Tibial artery (tissue), 4 donors: ENCODE measurements at regions not wholly inside any gene's neighbourhood (a gene's known extent, or its start where the extent isn't known, plus 50 kb on each side); places are given as distances from the start of the nearest gene placed in this dataset.
"Not testable (repeated sequence)": the region's sequence is repeated elsewhere in the genome, so short reads cannot be mapped to it uniquely, and the experiment has no call there.

Source experiments
- DNase-seq, 2 donors: peaks; one replicate each; pipeline ENCODE4 v3.0.0-alpha.2; 2019
- H3K27ac ChIP-seq, 2 donors: fragments of 200-600 bp; sonication (generic) in 1 of 2; 1 replicate in 1 of 2; 2 replicates in 1 of 2; pipeline ENCODE4 v1.5.1; 2018 to 2019; ENCODE audit warnings: mild to moderate bottlenecking in 1 of 2
- H3K27me3 ChIP-seq, 2 donors: fragments of 200-600 bp; sonication (generic) in 1 of 2; one replicate each; pipeline versions ENCODE4 v1.5.1 to v1.6.0; 2016 to 2019
- H3K36me3 ChIP-seq, 3 donors: fragments of 200-600 bp; sonication (generic) in 2 of 3; one replicate each; pipeline ENCODE4 v1.5.1; 2016 to 2019; ENCODE audit warnings: mild to moderate bottlenecking in 2 of 3
- H3K4me1 ChIP-seq, 4 donors: fragments of 200-600 bp; sonication (generic) in 2 of 4; 1 replicate in 3 of 4; 2 replicates in 1 of 4; pipeline ENCODE4 v1.5.1; 2016 to 2019
- H3K4me3 ChIP-seq, 2 donors: fragments of 200-600 bp; sonication (generic) in 1 of 2; 1 replicate in 1 of 2; 2 replicates in 1 of 2; pipeline ENCODE4 v1.5.1; 2018 to 2019; ENCODE audit warnings: mild to moderate bottlenecking in 2 of 2
- H3K9me3 ChIP-seq, 3 donors: fragments of 200-600 bp; sonication (generic) in 1 of 3; one replicate each; pipeline ENCODE4 v1.5.1; 2016 to 2019
- intact Hi-C: fragments of 100-400 bp; cut with DNase I; formaldehyde crosslinking; loops from one replicate; pipeline ENCODE4 v1.15.0; 2023; ENCODE audit warnings: low total_unique reads
- TF ChIP-seq, protein P1 (sequence below), 2 experiments: fragments of 200-600 bp in 1 of 2; fragments of 450-650 bp in 1 of 2; IDR thresholded peaks; one replicate each; pipeline ENCODE4 v1.5.1; 2017 to 2019; ENCODE audit warnings: antibody characterized with exemption in 2 of 2, mild to moderate bottlenecking in 1 of 2, moderate library complexity in 1 of 2

DNA sequence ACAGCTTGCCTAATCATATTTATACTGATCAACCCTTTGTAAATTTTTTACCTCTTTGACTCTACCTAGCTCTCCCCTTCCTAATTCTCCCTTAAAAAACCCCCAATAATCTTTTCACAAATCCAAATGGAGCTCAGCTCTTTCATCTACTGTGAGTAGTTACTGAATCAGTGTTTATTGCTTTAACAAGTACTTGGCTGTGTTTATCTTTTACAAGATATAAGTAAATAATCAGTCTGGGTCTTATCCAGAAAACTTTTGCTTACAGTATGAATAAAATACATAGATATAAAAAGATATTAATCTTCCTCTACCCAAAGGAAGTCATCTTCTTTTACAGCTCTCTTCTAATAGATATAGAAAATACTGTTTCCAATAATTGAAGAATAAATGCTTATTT, 366.4 kb downstream of the RAP2B start:
- TF ChIP-seq, protein P1, sequence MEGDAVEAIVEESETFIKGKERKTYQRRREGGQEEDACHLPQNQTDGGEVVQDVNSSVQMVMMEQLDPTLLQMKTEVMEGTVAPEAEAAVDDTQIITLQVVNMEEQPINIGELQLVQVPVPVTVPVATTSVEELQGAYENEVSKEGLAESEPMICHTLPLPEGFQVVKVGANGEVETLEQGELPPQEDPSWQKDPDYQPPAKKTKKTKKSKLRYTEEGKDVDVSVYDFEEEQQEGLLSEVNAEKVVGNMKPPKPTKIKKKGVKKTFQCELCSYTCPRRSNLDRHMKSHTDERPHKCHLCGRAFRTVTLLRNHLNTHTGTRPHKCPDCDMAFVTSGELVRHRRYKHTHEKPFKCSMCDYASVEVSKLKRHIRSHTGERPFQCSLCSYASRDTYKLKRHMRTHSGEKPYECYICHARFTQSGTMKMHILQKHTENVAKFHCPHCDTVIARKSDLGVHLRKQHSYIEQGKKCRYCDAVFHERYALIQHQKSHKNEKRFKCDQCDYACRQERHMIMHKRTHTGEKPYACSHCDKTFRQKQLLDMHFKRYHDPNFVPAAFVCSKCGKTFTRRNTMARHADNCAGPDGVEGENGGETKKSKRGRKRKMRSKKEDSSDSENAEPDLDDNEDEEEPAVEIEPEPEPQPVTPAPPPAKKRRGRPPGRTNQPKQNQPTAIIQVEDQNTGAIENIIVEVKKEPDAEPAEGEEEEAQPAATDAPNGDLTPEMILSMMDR (IDR thresholded peaks at IDR 0.05): no peak
- H3K9me3 ChIP-seq: no peaks in the 10 kb centered on the region
- intact Hi-C loops: no loop called here

DNA sequence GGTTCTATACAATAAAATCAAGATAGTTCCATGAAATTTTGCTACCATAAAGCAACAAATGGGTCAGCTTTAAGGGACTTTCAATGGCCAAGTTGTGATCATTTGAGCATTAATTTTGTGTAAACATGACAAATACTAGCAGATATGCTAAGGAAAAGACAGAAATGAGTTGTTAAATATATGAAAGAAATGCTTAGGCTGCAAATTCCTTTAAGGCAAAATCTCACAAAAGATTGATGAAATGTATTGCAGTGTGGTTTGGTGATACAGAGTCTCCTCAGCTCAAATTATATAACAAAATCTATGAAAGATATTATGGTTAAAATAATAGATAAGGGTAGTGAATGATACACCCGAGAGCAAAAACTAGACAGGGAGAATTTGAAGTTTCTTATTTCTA, 377.2 kb downstream of the RAP2B start:
- Histone ChIP-seq H3K4me1 (no peaks in the 10 kb centered on the region), H3K27ac (no peak overlapping the region), H3K27me3 (no peaks in the 10 kb centered on the region), H3K4me3 (no peak overlapping the region), H3K9me3 (no peaks in the 10 kb centered on the region), H3K36me3 (no peaks in the 10 kb centered on the region)
- intact Hi-C loops: no loop called here
- TF ChIP-seq, protein P1 (IDR thresholded peaks at IDR 0.05): no peak
- no peak for DNase-seq

More for the DNA sequence above, 366.4 kb downstream of the RAP2B start:
- no peaks in the 10 kb centered on the region for H3K4me1 ChIP-seq
- no peak for DNase-seq
- no peak overlapping the region for H3K4me3 ChIP-seq
- H3K27me3 ChIP-seq: no peaks in the 10 kb centered on the region
- no peak overlapping the region for H3K27ac ChIP-seq
- no peaks in the 10 kb centered on the region for H3K36me3 ChIP-seq

GRCh38 chr3:153545471-153545870, 383.4 kb downstream of the RAP2B start:
- no peaks in the 10 kb centered on the region for H3K27me3 ChIP-seq
- DNase-seq: no peak
- no peaks in the 10 kb centered on the region for H3K36me3 ChIP-seq
- H3K4me1 ChIP-seq: no peaks in the 10 kb centered on the region
- H3K4me3 ChIP-seq: no peak overlapping the region
- TF ChIP-seq, protein P1 (IDR thresholded peaks at IDR 0.05): no peak
- intact Hi-C loops: no loop called here
- no peaks in the 10 kb centered on the region for H3K9me3 ChIP-seq
- no peak overlapping the region for H3K27ac ChIP-seq

DNA sequence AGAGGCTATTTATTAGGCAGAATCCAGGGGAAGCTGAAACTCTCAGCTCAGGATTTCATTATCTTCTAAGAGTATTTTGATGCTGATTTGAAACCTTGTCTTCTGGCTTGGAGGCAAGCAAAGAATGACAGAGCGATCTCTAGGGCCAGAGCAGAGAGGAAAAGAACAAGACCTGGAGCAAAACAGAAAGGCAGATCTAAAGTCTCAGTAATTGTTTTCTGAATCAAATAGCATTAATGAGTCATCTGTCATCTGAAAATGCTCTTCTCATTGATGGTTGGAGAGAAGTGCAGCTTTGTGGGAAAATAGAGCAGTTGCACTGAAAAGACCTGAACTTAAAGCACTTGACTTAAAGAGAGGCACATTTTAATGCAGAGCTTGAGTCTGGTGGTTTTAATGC, 385.9 kb downstream of the RAP2B start:
- no peak overlapping the region for H3K27ac ChIP-seq

GRCh38 chr3:153549686-153550085, 387.7 kb downstream of the RAP2B start:
- H3K4me1 ChIP-seq, H3K36me3 ChIP-seq, DNase-seq, H3K9me3 ChIP-seq, H3K4me3 ChIP-seq, H3K27ac ChIP-seq, intact Hi-C loops, H3K27me3 ChIP-seq: not testable (repeated sequence)

More for the DNA sequence above, 385.9 kb downstream of the RAP2B start:
- Histone ChIP-seq H3K4me3 (no peak overlapping the region), H3K9me3 (no peaks in the 10 kb centered on the region), H3K36me3 (no peaks in the 10 kb centered on the region), H3K27me3 (no peaks in the 10 kb centered on the region), H3K4me1 (no peaks in the 10 kb centered on the region)
- no peak for DNase-seq
- TF ChIP-seq, protein P1 (IDR thresholded peaks at IDR 0.05): no peak
- intact Hi-C loops: no loop called here

- TF ChIP-seq, protein P1 (IDR thresholded peaks at IDR 0.05): no peak
- intact Hi-C loops: no loop called here
Observed at GRCh38 chr3:153551536-153552285, 389.7 kb downstream of the RAP2B start.

More at GRCh38 chr3:153551536-153552285, 389.7 kb downstream of the RAP2B start:
- no peak overlapping the region for H3K4me3 ChIP-seq
- no peak overlapping the region for H3K27ac ChIP-seq
- H3K4me1 ChIP-seq: no peaks in the 10 kb centered on the region
- no peaks in the 10 kb centered on the region for H3K36me3 ChIP-seq
- no peaks in the 10 kb centered on the region for H3K27me3 ChIP-seq
- no peaks in the 10 kb centered on the region for H3K9me3 ChIP-seq
- DNase-seq: no peak
